Ishikawa (cell line): ENCODE measurements at regions not wholly inside any gene's neighbourhood (a gene's known extent, or its start where the extent isn't known, plus 50 kb on each side); places are given as distances from the start of the nearest gene placed in this dataset.

Source experiments
- CREB1 ChIP-seq: IDR thresholded peaks from 2 replicates; pipeline ENCODE4 v1.6.1; 2012; ENCODE audit warnings: low read depth
- NFIC ChIP-seq: IDR thresholded peaks from 2 replicates; pipeline ENCODE4 v1.6.1; 2012
- REST ChIP-seq: IDR thresholded peaks from 2 replicates; pipeline ENCODE4 v1.6.1; 2012; ENCODE audit warnings: low read depth, mild to moderate bottlenecking
- ZBTB7A ChIP-seq: IDR thresholded peaks from 2 replicates; pipeline ENCODE4 v1.6.1; 2012; ENCODE audit warnings: low read depth

GRCh38 chr2:53442783-53443182, 324.8 kb upstream of the CHAC2 start:
- TF ChIP-seq ZBTB7A (no peak), CREB1 (no peak), REST (no peak), NFIC (no peak)
